Lower leg skin (tissue), 4 donors: ENCODE measurements at regions not wholly inside any gene's neighbourhood (a gene's known extent, or its start where the extent isn't known, plus 50 kb on each side); places are given as distances from the start of the nearest gene placed in this dataset.

Experiments
- DNase-seq, 2 donors: peaks; one replicate each; pipeline ENCODE4 v3.0.0-alpha.2; 2019; ENCODE audit warnings: low spot score in 2 of 2
- H3K4me3 ChIP-seq: fragments of 200-600 bp; sonication (generic); 2 replicates; pipeline ENCODE4 v1.5.1; 2017; ENCODE audit warnings: mild to moderate bottlenecking, low read depth; ENCODE audit not compliant: poor library complexity, severe bottlenecking
- POLR2A ChIP-seq, 2 donors: fragments of 450-650 bp; IDR thresholded peaks; one replicate each; pipeline ENCODE4 v1.6.1; 2016 to 2017; ENCODE audit warnings: antibody characterized with exemption in 2 of 2, mild to moderate bottlenecking in 1 of 2, moderate library complexity in 1 of 2
- WGBS, 2 donors: methylation state at CpG; one replicate each; pipeline ENCODE4 v1.1.5; 2018; 5-methylcytosine and 5-hydroxymethylcytosine counted together
- intact Hi-C: fragments of 100-400 bp; cut with DNase I; formaldehyde crosslinking; loops from one replicate; pipeline ENCODE4 v1.15.0; 2023; ENCODE audit warnings: low total_unique reads
- TF ChIP-seq, protein P1 (sequence below), 3 donors: fragments of 450-650 bp; IDR thresholded peaks; one replicate each; pipeline ENCODE4 v1.5.1; 2016; ENCODE audit warnings: antibody characterized with exemption in 3 of 3, mild to moderate bottlenecking in 3 of 3, moderate library complexity in 2 of 3

DNA sequence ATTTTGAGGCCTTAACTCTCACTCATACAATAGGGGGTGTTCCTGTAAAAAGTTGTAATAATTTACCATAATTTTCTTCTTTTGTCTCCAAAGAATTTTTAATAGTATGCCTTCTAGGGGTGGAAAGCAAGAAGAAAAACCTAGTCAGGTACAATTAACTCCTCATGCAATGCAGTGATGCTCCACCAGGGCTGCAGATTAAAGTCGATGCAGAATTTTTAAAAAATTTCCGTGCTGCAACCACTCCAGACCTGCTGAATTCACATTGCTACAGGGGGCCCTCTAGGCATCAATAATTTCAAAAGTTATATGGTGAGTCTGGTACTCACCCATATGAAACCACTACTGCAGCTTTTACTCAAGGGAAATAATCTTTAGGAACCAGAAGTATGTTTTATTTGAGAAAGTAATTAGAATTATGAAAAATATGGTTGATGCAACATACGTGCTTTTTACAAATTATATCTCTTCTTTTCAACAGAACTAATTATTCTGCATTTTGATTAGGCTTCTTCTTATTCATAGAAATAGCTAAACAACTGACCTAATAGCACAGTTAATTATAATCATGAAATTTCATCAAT, 353.2 kb downstream of the BCAT1 start:
- WGBS, 2 donors = 47 to 60% methylated on average over 3 of the region's 3 CpGs
- intact Hi-C loops = loop anchor here (10.0 kb wide), 1 partner anchor 1381 kb away; no protein-coding TSS in a partner anchor
- TF ChIP-seq, protein P1, sequence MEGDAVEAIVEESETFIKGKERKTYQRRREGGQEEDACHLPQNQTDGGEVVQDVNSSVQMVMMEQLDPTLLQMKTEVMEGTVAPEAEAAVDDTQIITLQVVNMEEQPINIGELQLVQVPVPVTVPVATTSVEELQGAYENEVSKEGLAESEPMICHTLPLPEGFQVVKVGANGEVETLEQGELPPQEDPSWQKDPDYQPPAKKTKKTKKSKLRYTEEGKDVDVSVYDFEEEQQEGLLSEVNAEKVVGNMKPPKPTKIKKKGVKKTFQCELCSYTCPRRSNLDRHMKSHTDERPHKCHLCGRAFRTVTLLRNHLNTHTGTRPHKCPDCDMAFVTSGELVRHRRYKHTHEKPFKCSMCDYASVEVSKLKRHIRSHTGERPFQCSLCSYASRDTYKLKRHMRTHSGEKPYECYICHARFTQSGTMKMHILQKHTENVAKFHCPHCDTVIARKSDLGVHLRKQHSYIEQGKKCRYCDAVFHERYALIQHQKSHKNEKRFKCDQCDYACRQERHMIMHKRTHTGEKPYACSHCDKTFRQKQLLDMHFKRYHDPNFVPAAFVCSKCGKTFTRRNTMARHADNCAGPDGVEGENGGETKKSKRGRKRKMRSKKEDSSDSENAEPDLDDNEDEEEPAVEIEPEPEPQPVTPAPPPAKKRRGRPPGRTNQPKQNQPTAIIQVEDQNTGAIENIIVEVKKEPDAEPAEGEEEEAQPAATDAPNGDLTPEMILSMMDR (IDR thresholded peaks at IDR 0.05) = no peak
- no peak for TF ChIP-seq POLR2A (IDR thresholded peaks at IDR 0.05)
- H3K4me3 ChIP-seq = no peak overlapping the region
- DNase-seq = no peak

- 82 to 85% methylated on average over 1 of the region's 1 CpG for WGBS, 2 donors
- DNase-seq = no peak
- TF ChIP-seq POLR2A (IDR thresholded peaks at IDR 0.05) = no peak
- TF ChIP-seq, protein P1 (IDR thresholded peaks at IDR 0.05) = no peak
- intact Hi-C loops = loop anchor here (10.0 kb wide), 1 partner anchor 1377 kb away; no protein-coding TSS in a partner anchor
- H3K4me3 ChIP-seq = no peak overlapping the region
Measured at GRCh38 chr12:24591715-24592440, 357.0 kb downstream of the BCAT1 start.

DNA sequence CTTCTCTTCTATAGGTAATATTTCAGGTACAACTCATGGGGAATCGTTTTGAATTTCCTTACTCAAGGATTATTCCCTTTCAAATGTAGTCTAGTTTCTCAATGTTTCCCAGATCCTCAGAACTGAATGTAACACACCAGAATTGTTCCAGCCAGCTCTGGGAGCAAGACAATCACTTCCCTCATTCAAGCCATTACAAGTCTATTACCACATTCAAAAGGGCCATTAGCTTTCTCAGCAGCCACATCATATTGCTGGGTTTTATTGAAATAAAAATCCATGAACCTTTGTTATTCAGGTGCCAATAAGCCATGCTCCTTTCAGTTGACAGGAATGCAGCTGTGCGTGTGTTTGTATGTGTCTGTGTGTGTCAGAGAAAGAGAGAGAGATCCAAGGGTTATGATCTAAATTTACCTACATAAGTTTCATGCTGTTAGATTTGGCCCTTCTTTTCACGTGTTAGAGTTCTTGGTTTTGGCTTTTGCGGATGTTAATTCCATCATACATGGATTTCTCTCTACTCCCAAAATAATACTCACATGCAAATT, 357.7 kb downstream of the BCAT1 start:
- WGBS, 2 donors = 63 to 72% methylated on average over 4 of the region's 4 CpGs
- no peak for TF ChIP-seq POLR2A (IDR thresholded peaks at IDR 0.05)
- TF ChIP-seq, protein P1 (IDR thresholded peaks at IDR 0.05) = no peak
- H3K4me3 ChIP-seq = no peak overlapping the region
- no peak for DNase-seq
- intact Hi-C loops = loop anchor here (10.0 kb wide), 1 partner anchor 1376 kb away; no protein-coding TSS in a partner anchor

DNA sequence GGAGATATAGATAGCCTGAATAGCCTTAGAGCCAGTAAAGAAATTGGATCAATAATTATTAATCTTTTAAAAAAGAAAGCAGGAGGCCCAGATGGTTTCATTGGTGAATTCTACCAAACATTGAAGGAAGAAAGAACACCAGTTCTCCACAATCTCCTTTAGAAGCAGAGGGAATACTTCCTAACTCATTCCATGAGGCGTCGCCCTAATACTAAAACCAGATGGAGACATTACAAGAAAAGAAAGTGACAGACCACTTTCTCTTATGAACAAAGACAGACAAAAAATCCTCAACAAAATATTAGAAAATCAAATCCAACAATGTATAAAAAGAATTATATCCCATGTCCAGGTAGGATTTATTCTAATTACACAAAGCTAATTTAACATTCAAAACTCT, 362.6 kb downstream of the BCAT1 start:
- no peak for DNase-seq
- TF ChIP-seq, protein P1 (IDR thresholded peaks at IDR 0.05) = no peak
- no peak for TF ChIP-seq POLR2A (IDR thresholded peaks at IDR 0.05)
- 77 to 84% methylated on average over 2 of the region's 2 CpGs for WGBS, 2 donors
- intact Hi-C loops = no loop called here
- no peak overlapping the region for H3K4me3 ChIP-seq

- 93 to 94% methylated on average over 20 of the region's 21 CpGs for WGBS, 2 donors
- no peak for DNase-seq
- TF ChIP-seq, protein P1 (IDR thresholded peaks at IDR 0.05) = no peak
- no peak for TF ChIP-seq POLR2A (IDR thresholded peaks at IDR 0.05)
- H3K4me3 ChIP-seq = no peak overlapping the region
- intact Hi-C loops = no loop called here
Measured at GRCh38 chr12:24584032-24584675, 364.7 kb downstream of the BCAT1 start.
